Keratinocyte (primary cell): ENCODE measurements at regions not wholly inside any gene's neighbourhood (a gene's known extent, or its start where the extent isn't known, plus 50 kb on each side); places are given as distances from the start of the nearest gene placed in this dataset.

Source experiments
- CTCF ChIP-seq, 3 experiments: IDR thresholded peaks in 1 of 3; conservative IDR thresholded peaks in 1 of 3; optimal IDR thresholded peaks in 1 of 3; 2 replicates in 2 of 3; 3 replicates in 1 of 3; pipeline versions ENCODE3 to v1.5.1; 2011; ENCODE audit warnings: low read length in 3 of 3, mild to moderate bottlenecking in 3 of 3, moderate library complexity in 2 of 3, control low read depth in 1 of 3, inconsistent platforms in 1 of 3; ENCODE audit not compliant: insufficient read depth in 2 of 3; ENCODE audit errors: extremely low read depth in 1 of 3
- EZH2 ChIP-seq: IDR thresholded peaks from one replicate; pipeline ENCODE4 v1.6.1; 2012; ENCODE audit warnings: inconsistent platforms, mild to moderate bottlenecking, low read length, moderate library complexity

GRCh38 chr17:72588561-72588960, 467.7 kb downstream of the SOX9 start:
- no peak for TF ChIP-seq CTCF (optimal IDR thresholded peaks at IDR 0.05 in 1 of 3, IDR thresholded peaks at IDR 0.05 in 1 of 3, conservative IDR thresholded peaks at IDR 0.05 in 1 of 3; ENCODE audit: extremely low read depth in 1 of 3, insufficient read depth in 2 of 3, low read length in 3 of 3)
- TF ChIP-seq EZH2, result no peak
